ENCODE measurements at regions not wholly inside any gene's neighbourhood (a gene's known extent, or its start where the extent isn't known, plus 50 kb on each side); places are given as distances from the start of the nearest gene placed in this dataset.

GRCh38 chr12:75568801-75569200 lies 57.4 kb upstream of the KRR1 start:
- intact Hi-C loops (cut with DNase I, micrococcal nuclease): no loop called here
- Mint-ChIP-seq H3K9me3 (no peaks in the 10 kb centered on the region), H3K4me1 (ENCODE audit: low read depth) (no peaks in the 10 kb centered on the region), H3K4me3 (no peak overlapping the region), H3K27ac (no peak overlapping the region), H3K36me3 (ENCODE audit: low read depth) (no peaks in the 10 kb centered on the region), H3K27me3 (no peaks in the 10 kb centered on the region)
- ChIA-PET CTCF (no interaction called here), POLR2A (no interaction called here)
- Histone ChIP-seq H3K4me1 (ENCODE audit: insufficient read depth, low read length) (no peaks in the 10 kb centered on the region), H3K9me3 (ENCODE audit: control insufficient read depth in 1 of 2, insufficient read depth in 1 of 2, low read length in 2 of 2) (no peaks in the 10 kb centered on the region), H3K27ac (ENCODE audit: low read depth in 1 of 2, low read length in 2 of 2) (no peak overlapping the region), H3K36me3 (ENCODE audit: insufficient read depth, low read length) (no peaks in the 10 kb centered on the region), H3K27me3 (ENCODE audit: control insufficient read depth in 1 of 2, insufficient read depth in 2 of 2, low read length in 2 of 2) (no peaks in the 10 kb centered on the region), H3K4me3 (ENCODE audit: low read length) (no peak overlapping the region)
- TF ChIP-seq CTCF (IDR thresholded peaks at IDR 0.05): no peak
- no peak for DNase-seq
- ATAC-seq (ENCODE audit: poor library complexity): no peak

DNA sequence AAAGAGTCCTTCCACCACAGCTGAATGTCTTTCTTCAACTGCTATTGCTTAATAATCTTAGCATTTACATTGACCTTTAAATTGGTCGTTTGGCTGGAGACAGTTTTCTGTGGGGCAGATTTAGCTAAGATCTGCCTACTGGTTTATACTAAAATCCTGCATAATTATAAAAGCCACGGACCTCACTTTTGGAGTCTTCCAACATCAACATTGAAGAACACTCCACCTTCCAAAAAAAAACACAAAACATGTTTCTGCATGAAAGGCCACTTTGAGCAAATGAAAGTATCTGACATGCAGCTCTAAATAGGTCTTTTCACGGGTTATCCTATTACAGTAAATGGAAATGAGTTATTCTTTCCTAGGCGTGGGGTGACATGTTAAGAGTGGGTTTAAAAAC lies 57.0 kb upstream of the KRR1 start:
- Histone ChIP-seq H3K27me3 (ENCODE audit: control insufficient read depth in 1 of 2, insufficient read depth in 2 of 2, low read length in 2 of 2) (no peaks in the 10 kb centered on the region), H3K36me3 (ENCODE audit: insufficient read depth, low read length) (no peaks in the 10 kb centered on the region), H3K4me3 (ENCODE audit: low read length) (no peak overlapping the region), H3K4me1 (ENCODE audit: insufficient read depth, low read length) (no peaks in the 10 kb centered on the region), H3K27ac (ENCODE audit: low read depth in 1 of 2, low read length in 2 of 2) (no peak overlapping the region), H3K9me3 (ENCODE audit: control insufficient read depth in 1 of 2, insufficient read depth in 1 of 2, low read length in 2 of 2) (no peaks in the 10 kb centered on the region)
- no peaks in the 10 kb centered on the region for H3K9me3 Mint-ChIP-seq
- ChIA-PET POLR2A (no interaction called here), CTCF (no interaction called here)
- H3K4me3 Mint-ChIP-seq: no peak overlapping the region
- no peaks in the 10 kb centered on the region for H3K4me1 Mint-ChIP-seq (ENCODE audit: low read depth)
- intact Hi-C loops (cut with DNase I, micrococcal nuclease): no loop called here
- H3K27me3 Mint-ChIP-seq: no peaks in the 10 kb centered on the region
- ATAC-seq (ENCODE audit: poor library complexity) (no peak), DNase-seq (no peak)
- H3K27ac Mint-ChIP-seq: no peak overlapping the region
- no peaks in the 10 kb centered on the region for H3K36me3 Mint-ChIP-seq (ENCODE audit: low read depth)
- TF ChIP-seq CTCF (IDR thresholded peaks at IDR 0.05): no peak

DNA sequence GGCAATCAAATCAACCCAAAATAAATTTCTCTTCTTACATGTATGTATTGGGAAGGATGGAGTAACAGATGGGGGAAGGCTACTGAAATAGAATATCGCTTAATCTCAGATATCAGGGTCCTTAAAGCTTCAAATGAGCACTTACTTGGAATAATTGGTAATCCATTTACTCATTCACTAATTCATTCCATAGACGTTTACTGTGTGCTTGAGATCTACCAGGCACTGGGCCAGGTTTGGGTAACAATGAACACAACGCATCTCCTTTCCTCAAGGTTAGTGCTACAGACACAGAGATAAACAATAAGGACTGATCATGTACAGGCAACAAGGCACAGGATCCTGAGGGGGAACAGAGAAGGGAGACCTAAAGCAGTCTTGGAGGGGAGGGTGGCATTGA lies 54.4 kb upstream of the KRR1 start:
- ChIA-PET CTCF (no interaction called here), POLR2A (no interaction called here)
- Histone ChIP-seq H3K27ac (ENCODE audit: low read depth in 1 of 2, low read length in 2 of 2) (no peak overlapping the region), H3K9me3 (ENCODE audit: control insufficient read depth in 1 of 2, insufficient read depth in 1 of 2, low read length in 2 of 2) (no peaks in the 10 kb centered on the region), H3K36me3 (ENCODE audit: insufficient read depth, low read length) (no peaks in the 10 kb centered on the region), H3K4me3 (ENCODE audit: low read length) (no peak overlapping the region), H3K27me3 (ENCODE audit: control insufficient read depth in 1 of 2, insufficient read depth in 2 of 2, low read length in 2 of 2) (peaks cover 4 to 7% of the 10 kb centered on the region in 2 experiments), H3K4me1 (ENCODE audit: insufficient read depth, low read length) (no peaks in the 10 kb centered on the region)
- no peak for TF ChIP-seq CTCF (IDR thresholded peaks at IDR 0.05)
- H3K4me3 Mint-ChIP-seq: no peak overlapping the region
- H3K27ac Mint-ChIP-seq: no peak overlapping the region
- no peaks in the 10 kb centered on the region for H3K36me3 Mint-ChIP-seq (ENCODE audit: low read depth)
- ATAC-seq (ENCODE audit: poor library complexity): no peak
- no peaks in the 10 kb centered on the region for H3K9me3 Mint-ChIP-seq
- DNase-seq: no peak
- no peaks in the 10 kb centered on the region for H3K4me1 Mint-ChIP-seq (ENCODE audit: low read depth)
- peaks cover 14% of the 10 kb centered on the region for H3K27me3 Mint-ChIP-seq
- intact Hi-C loops (cut with DNase I, micrococcal nuclease): no loop called here

Data from CD4-positive, alpha-beta T cell (primary cell).